HG02870 (cell line): ENCODE measurements at regions not wholly inside any gene's neighbourhood (a gene's known extent, or its start where the extent isn't known, plus 50 kb on each side); places are given as distances from the start of the nearest gene placed in this dataset.
"Not testable (repeated sequence)": the region's sequence is repeated elsewhere in the genome, so short reads cannot be mapped to it uniquely, and the experiment has no call there.

Experiments used
- ATAC-seq: cut with Tn5 transposase; IDR thresholded peaks from one replicate; pipeline ENCODE4 v1.9.1; 2021; ENCODE audit warnings: mild to moderate bottlenecking, moderate library complexity; ENCODE audit not compliant: unreplicated experiment

DNA sequence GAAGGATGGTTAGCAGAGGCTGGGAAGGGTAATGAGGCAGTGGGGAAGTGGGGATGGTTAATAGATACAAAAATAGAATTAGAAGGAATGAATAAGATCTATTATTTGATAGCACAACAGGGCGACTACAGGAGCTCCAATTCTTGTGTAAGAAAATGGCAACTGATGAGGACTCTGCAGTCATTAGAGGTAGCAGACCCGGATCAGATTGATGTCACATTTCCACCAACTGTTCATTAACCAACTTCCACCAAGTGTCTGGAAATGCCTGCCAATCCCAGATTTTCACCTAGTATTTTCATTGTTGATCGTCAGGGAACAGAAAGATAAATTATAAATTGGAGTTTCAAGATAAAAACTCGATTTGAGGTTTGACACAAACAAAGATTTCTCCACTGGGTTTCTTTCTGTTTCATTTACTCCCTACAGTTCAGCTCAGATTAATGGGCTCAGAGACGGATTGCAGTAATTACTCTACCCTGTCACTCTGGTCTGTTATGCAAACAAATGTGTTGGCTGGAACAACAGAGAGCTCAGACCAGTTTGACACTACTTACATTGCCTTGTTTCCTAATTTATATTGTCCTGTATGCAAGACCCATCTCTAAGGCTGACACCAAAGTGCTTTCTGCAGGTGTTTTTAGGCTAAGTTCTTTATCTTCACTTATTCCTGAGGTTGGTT, 909.2 kb upstream of the PRKX start:
- no peak for ATAC-seq

DNA sequence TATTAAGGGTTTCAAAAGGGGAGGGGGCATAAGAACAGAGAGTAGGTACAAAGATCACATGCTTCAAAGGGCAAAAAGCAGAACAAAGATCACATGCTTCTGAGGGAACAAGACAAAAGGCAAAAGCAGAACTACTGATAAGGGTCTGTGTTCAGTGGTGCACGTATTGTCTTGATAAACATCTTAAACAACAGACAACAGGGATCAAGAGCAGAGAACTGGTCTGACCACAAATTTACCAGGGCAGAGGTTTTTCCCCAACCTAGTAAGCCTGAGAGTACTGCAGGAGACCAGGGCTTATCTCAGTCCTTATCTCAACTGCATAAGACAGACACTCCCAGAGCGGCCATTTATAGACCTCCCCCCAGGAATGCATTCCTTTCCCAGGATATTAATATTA, 900.2 kb upstream of the PRKX start:
- not testable (repeated sequence) for ATAC-seq

GRCh38 chrX:4588893-4589292, 875.4 kb upstream of the PRKX start:
- no peak for ATAC-seq

GRCh38 chrX:4588466-4588865, 875.0 kb upstream of the PRKX start:
- no peak for ATAC-seq

DNA sequence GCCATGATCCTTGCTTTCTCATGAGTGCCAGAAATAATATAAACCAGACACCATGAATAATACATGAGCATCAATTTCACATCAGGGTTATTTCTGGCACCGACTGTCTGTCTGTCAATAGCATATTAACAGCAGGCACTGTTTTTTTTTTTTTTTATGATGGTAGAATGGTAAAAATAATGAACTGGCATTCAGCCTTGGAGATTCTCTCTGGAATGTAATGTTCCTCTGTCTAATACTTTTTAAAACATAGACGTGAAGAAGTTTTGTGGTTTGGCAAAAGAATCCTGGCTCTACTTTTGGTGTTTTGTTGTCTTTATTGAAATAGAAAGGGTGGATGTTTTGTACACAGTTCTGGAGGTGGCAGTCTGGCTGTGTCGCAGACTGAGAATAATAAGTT, 874.6 kb upstream of the PRKX start:
- no peak for ATAC-seq

GRCh38 chrX:4579999-4580398, 866.5 kb upstream of the PRKX start:
- ATAC-seq = no peak

- no peak for ATAC-seq
Observed at GRCh38 chrX:4579480-4579879, 866.0 kb upstream of the PRKX start.

- ATAC-seq = no peak
Observed at GRCh38 chrX:4572691-4573090, 859.2 kb upstream of the PRKX start.

GRCh38 chrX:4570151-4570550, 856.7 kb upstream of the PRKX start:
- ATAC-seq = no peak

GRCh38 chrX:4560192-4560591, 846.7 kb upstream of the PRKX start:
- ATAC-seq = no peak

DNA sequence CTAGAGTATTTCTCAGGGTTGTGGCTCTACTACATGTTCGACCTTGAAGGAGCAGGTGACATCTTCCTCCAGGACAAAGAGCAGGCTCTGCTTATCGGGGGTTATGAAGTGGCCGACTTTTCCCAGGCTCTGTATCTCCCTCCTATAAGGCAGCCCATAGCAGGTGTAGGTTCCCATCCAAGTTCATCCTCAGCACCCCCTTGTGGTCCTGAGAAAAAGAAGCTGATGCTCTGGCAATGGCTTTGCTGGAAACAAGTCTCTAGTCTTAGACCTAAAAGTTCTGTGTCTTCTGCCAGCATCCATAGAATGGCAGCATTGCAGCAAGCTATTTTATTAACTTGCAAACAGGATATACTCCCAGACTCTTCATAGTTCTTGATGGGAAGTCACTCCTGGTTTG, 836.6 kb upstream of the PRKX start:
- ATAC-seq = no peak

DNA sequence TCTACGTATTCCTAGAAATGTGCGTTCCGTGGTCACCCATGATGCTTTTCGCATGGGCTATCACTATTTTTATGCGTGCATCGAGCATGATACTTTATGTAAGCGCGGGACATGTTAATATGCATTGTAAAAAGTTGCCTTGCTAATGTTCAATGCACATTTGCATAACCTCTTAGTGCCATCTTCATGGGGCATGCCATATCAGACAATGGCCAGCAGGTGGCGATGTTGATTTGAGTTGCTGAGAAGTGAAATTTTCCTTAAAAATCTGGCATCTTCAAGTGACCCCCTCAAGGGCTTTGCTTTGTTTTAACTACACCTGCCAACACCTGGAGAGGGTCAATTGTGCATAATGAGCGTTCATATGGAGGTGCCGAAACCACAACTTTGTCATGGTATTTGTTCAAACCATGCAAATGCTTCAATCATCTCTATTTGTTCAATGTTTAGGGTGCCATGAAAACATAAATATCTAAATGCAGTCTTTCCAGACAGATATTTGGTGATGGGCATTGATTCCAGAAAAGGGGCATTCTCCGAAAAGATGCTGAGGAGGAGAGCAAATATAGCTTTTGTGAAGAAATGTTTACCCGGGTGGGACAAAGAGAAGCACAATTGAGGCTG, 833.9 kb upstream of the PRKX start:
- peak; percentile 77 for ATAC-seq

- ATAC-seq = not testable (repeated sequence)
Observed at GRCh38 chrX:4546178-4546577, 832.7 kb upstream of the PRKX start.

DNA sequence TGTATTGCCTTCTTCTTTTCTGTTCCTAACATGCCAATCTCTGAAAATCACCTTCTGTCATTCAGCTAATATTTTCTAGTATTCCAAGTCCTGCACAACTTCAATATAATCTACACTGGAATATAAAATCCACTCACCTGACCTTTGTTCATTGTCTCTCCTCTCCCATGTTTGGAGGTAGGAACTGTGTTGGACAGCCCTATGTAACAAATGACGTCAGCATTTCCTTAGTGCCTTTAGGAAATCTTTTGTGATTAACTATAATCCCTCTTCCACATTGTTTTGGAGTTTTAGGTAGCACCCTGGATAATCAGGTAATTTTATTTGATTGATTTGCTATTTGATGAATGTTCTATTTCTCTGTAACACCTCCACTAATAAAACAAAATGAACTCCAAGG, 814.8 kb upstream of the PRKX start:
- ATAC-seq = no peak

GRCh38 chrX:4485912-4486311, 772.5 kb upstream of the PRKX start:
- no peak for ATAC-seq

- ATAC-seq = no peak
Observed at GRCh38 chrX:4484266-4484665, 770.8 kb upstream of the PRKX start.

DNA sequence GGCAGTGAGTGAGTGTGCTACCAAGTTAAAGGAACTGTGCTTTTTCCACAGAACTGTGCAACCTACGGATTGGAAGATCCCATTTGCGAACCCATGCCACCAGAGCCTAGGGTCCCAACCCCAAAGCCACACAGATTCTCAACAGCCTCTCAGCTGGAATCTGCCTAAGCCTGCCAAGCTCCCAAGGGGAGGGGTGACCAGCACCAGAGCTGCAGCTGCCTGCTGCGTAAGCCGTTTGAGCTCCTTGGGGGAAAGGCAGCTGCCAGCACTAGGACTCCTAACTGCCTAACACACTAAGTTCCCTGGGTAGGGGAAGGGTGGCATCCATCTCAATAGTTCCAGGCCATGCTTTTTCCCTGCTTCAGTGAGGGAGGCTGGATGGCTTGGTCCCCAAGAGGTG, 738.1 kb upstream of the PRKX start:
- no peak for ATAC-seq

DNA sequence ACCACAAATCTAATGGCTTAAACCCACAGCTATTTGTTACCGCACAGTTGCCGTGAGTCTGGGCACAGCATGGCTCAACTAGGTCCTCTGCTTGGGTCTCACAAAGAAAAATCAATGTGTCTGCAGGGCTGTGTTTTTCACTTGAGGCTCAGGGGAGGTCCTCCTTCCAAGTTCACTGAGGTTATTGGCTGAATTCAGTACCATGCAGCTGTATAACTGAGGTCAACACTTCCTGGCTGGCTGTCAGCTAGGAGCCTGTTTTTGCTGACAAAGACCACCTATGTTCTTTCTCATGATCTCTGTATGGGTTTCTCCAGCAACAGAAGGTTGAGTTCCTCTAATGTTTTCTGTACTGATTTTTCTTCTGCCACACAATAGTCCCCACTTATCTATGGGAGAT, 736.7 kb upstream of the PRKX start:
- no peak for ATAC-seq

- no peak for ATAC-seq
Observed at GRCh38 chrX:4435905-4436304, 722.5 kb upstream of the PRKX start.

DNA sequence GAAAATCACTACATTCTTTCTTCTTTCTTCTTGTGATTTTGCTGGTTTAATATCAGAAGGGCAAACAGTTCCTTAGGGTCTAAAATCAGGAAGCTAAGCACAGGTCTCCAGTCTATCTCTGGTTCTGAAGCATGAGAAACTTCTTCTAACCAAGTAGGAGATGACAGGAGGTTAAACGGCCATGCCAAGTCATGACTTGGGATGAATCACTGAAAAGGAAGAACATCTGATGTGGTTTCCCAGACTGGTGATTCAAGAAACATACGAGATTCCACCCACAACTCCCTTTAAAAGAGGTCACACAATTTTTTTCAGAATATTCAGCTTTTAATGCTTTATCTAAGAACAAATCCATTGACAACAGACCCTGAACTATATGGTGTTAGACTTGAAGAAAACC, 684.0 kb upstream of the PRKX start:
- no peak for ATAC-seq

DNA sequence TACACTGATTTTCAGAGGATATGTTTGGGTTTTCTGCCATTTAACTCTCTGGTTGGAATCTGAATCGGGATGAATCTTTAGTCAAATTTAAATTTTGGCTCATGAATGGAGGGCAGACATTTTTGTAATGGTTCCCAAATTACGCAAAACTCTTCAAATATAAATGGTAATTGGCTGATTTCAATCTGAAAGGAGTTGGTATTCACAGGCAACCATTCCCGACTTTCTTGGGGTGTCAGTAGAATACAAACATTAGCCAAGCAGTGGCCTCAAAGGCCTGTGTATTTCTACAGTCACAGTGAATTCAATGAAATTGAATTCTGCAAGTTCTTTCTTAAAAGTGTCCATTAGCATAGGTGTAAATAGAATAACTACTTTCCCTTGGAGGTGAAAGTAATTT, 668.8 kb upstream of the PRKX start:
- no peak for ATAC-seq

GRCh38 chrX:4380710-4381109, 667.3 kb upstream of the PRKX start:
- no peak for ATAC-seq

DNA sequence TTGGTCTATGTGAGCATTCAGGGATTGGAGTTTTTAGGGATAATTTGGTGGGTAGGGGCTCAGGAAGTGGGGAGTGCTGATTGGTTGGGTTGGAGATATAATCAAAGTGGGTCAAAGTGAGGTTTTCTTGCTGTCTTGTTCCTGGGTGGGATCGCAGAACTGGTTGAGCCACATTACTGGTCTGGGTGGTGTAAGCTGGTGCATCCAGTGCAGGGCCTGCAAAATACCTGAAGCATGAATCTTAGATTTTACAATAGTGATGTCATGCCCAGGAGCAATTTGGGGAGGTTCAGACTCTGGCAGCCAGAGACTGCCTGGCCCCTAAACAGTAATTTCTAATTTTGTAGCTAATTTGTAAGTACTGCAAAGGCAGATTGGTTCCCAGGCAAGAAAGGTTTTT, 665.6 kb upstream of the PRKX start:
- no peak for ATAC-seq
